ENCODE measurements at regions not wholly inside any gene's neighbourhood (a gene's known extent, or its start where the extent isn't known, plus 50 kb on each side); places are given as distances from the start of the nearest gene placed in this dataset.

- TF ChIP-seq CTCF (optimal IDR thresholded peaks at IDR 0.05 in 1 of 3, IDR thresholded peaks at IDR 0.05 in 1 of 3, conservative IDR thresholded peaks at IDR 0.05 in 1 of 3; ENCODE audit: extremely low read depth in 1 of 3, insufficient read depth in 2 of 3, low read length in 3 of 3) (no peak), EZH2 (IDR thresholded peaks at IDR 0.05; ENCODE audit: low read length) (no peak)
Observed at GRCh38 chr14:45891417-45892080, 638.5 kb upstream of the MIS18BP1 start.
